ENCODE measurements at regions not wholly inside any gene's neighbourhood (a gene's known extent, or its start where the extent isn't known, plus 50 kb on each side); places are given as distances from the start of the nearest gene placed in this dataset.

GRCh38 chr1:116232989-116233514 lies 121.9 kb downstream of the MAB21L3 start:
- no peak for DNase-seq

GRCh38 chr1:116234429-116234828 lies 123.2 kb downstream of the MAB21L3 start:
- DNase-seq, result no peak

GRCh38 chr1:116239916-116240315 lies 128.7 kb downstream of the MAB21L3 start:
- no peak for DNase-seq

GRCh38 chr1:116242741-116243140 lies 130.3 kb upstream of the ATP1A1 start:
- DNase-seq, result no peak

GRCh38 chr1:116243333-116244054 lies 129.6 kb upstream of the ATP1A1 start:
- DNase-seq, result no peak

- no peak for DNase-seq
Observed at GRCh38 chr1:116246174-116246573, 126.9 kb upstream of the ATP1A1 start.

GRCh38 chr1:116252271-116252670 lies 120.8 kb upstream of the ATP1A1 start:
- DNase-seq, result no peak

GRCh38 chr1:116252785-116253184 lies 120.3 kb upstream of the ATP1A1 start:
- DNase-seq, result no peak

- no peak for DNase-seq
Observed at GRCh38 chr1:116253566-116254382, 119.3 kb upstream of the ATP1A1 start.

GRCh38 chr1:116254776-116255175 lies 118.3 kb upstream of the ATP1A1 start:
- no peak for DNase-seq

- no peak for DNase-seq
Observed at GRCh38 chr1:116255486-116256285, 117.4 kb upstream of the ATP1A1 start.

- no peak for DNase-seq
Observed at GRCh38 chr1:116256286-116256649, 116.8 kb upstream of the ATP1A1 start.

GRCh38 chr1:116256875-116257274 lies 116.2 kb upstream of the ATP1A1 start:
- no peak for DNase-seq

GRCh38 chr1:116257341-116257767 lies 115.7 kb upstream of the ATP1A1 start:
- DNase-seq, result no peak

- no peak for DNase-seq
Observed at GRCh38 chr1:116257836-116258235, 115.2 kb upstream of the ATP1A1 start.

- no peak for DNase-seq
Observed at GRCh38 chr1:116258668-116259419, 114.2 kb upstream of the ATP1A1 start.

- no peak for DNase-seq
Observed at GRCh38 chr1:116259663-116260062, 113.4 kb upstream of the ATP1A1 start.

- DNase-seq, result no peak
Observed at GRCh38 chr1:116260115-116260514, 112.9 kb upstream of the ATP1A1 start.

- no peak for DNase-seq
Observed at GRCh38 chr1:116260621-116261020, 112.4 kb upstream of the ATP1A1 start.

GRCh38 chr1:116261227-116261626 lies 111.8 kb upstream of the ATP1A1 start:
- DNase-seq, result no peak

GRCh38 chr1:116262207-116262994 lies 110.6 kb upstream of the ATP1A1 start:
- DNase-seq, result no peak
